Endodermal cell (in vitro differentiated cells): ENCODE measurements at regions not wholly inside any gene's neighbourhood (a gene's known extent, or its start where the extent isn't known, plus 50 kb on each side); places are given as distances from the start of the nearest gene placed in this dataset.

Experiments used
- DNase-seq: peaks from one replicate; pipeline ENCODE4 v3.0.0-alpha.2; 2017
- H3K27ac ChIP-seq: 2 replicates; pipeline ENCODE4 v1.5.1; 2013; ENCODE audit warnings: mild to moderate bottlenecking, low read depth, low read length, moderate library complexity
- H3K27me3 ChIP-seq: 2 replicates; pipeline ENCODE4 v1.6.1; 2013; ENCODE audit warnings: mild to moderate bottlenecking, low read length, moderate library complexity; ENCODE audit not compliant: insufficient read depth, control insufficient read depth, poor library complexity, severe bottlenecking
- H3K36me3 ChIP-seq: 2 replicates; pipeline ENCODE4 v1.7.0; 2013; ENCODE audit warnings: mild to moderate bottlenecking, low read length, moderate library complexity; ENCODE audit not compliant: control insufficient read depth, insufficient read depth
- H3K4me1 ChIP-seq: one replicate; pipeline ENCODE4 v1.7.0; 2013; ENCODE audit warnings: low read length; ENCODE audit not compliant: control insufficient read depth, insufficient read depth
- H3K4me3 ChIP-seq: 2 replicates; pipeline ENCODE4 v1.5.1; 2013; ENCODE audit warnings: mild to moderate bottlenecking, low read length, moderate library complexity
- H3K9ac ChIP-seq: 2 replicates; pipeline ENCODE4 v1.6.1; 2013; ENCODE audit warnings: mild to moderate bottlenecking, low read length, moderate library complexity; ENCODE audit not compliant: poor library complexity, severe bottlenecking; ENCODE audit errors: extremely low read depth
- H3K9me3 ChIP-seq: 2 replicates; pipeline ENCODE4 v1.6.1; 2013; ENCODE audit warnings: mild to moderate bottlenecking, low read length, moderate library complexity; ENCODE audit not compliant: control insufficient read depth
- H3K27ac Mint-ChIP-seq: 2 replicates; pipeline ENCODE4 v1.8.0; 2020; ENCODE audit warnings: mixed read lengths
- H3K27me3 Mint-ChIP-seq: 2 replicates; pipeline ENCODE4 v1.8.0; 2021; ENCODE audit warnings: mild to moderate bottlenecking, mixed read lengths; ENCODE audit not compliant: insufficient read depth
- H3K36me3 Mint-ChIP-seq: 2 replicates; pipeline ENCODE4 v1.8.0; 2020; ENCODE audit warnings: low read depth, mixed read lengths
- H3K4me1 Mint-ChIP-seq: 2 replicates; pipeline ENCODE4 v1.8.0; 2020; ENCODE audit warnings: mixed read lengths
- H3K4me3 Mint-ChIP-seq: 2 replicates; pipeline ENCODE4 v1.8.0; 2020; ENCODE audit warnings: mild to moderate bottlenecking, moderate library complexity, mixed read lengths
- H3K9me3 Mint-ChIP-seq: 2 replicates; pipeline ENCODE4 v1.8.0; 2020; ENCODE audit warnings: mild to moderate bottlenecking, mixed read lengths
- CTCF ChIP-seq: fragments of 200-600 bp; sonication (generic); conservative IDR thresholded peaks from 2 replicates; pipeline ENCODE4 v1.5.0; 2021; ENCODE audit warnings: antibody characterized with exemption, mild to moderate bottlenecking
- WGBS, 2 experiments: methylation state at CpG; one replicate each; pipeline versions ENCODE4 v1.1.5 to v1.1.7; 2013; ENCODE audit warnings: missing lambda C conversion rate in 2 of 2, mixed read lengths in 1 of 2; ENCODE audit not compliant: insufficient coverage in 1 of 2, insufficient read length in 1 of 2; 5-methylcytosine and 5-hydroxymethylcytosine counted together

GRCh38 chrX:6861456-6861855 is 286.1 kb upstream of the STS start:
- WGBS, 2 experiments, result 86 to 95% methylated on average over 3 to 5 of the region's 5 CpGs
- no peaks in the 10 kb centered on the region for H3K4me1 ChIP-seq
- TF ChIP-seq CTCF, result no peak
- H3K4me3 ChIP-seq, result no peak overlapping the region
- no peak overlapping the region for H3K9ac ChIP-seq
- peaks cover 39% of the 10 kb centered on the region for H3K9me3 Mint-ChIP-seq
- no peak overlapping the region for H3K4me3 Mint-ChIP-seq
- no peak overlapping the region for H3K27ac Mint-ChIP-seq
- H3K27ac ChIP-seq, result no peak overlapping the region
- H3K9me3 ChIP-seq, result no peaks in the 10 kb centered on the region
- H3K27me3 Mint-ChIP-seq, result no peaks in the 10 kb centered on the region
- no peaks in the 10 kb centered on the region for H3K36me3 ChIP-seq
- no peak for DNase-seq
- H3K36me3 Mint-ChIP-seq, result peaks cover 24% of the 10 kb centered on the region
- peaks cover 7% of the 10 kb centered on the region for H3K4me1 Mint-ChIP-seq
- no peaks in the 10 kb centered on the region for H3K27me3 ChIP-seq

GRCh38 chrX:6857749-6858148 is 289.8 kb upstream of the STS start:
- WGBS, 2 experiments, result 78% methylated on average over 2 of the region's 2 CpGs; no CpG with 5 or more reads in 1 of the 2 experiments
- H3K27ac ChIP-seq, result no peak overlapping the region
- Mint-ChIP-seq H3K9me3 (peaks cover 42% of the 10 kb centered on the region), H3K4me1 (peaks cover 13% of the 10 kb centered on the region), H3K27me3 (no peaks in the 10 kb centered on the region), H3K36me3 (peaks cover 26% of the 10 kb centered on the region), H3K27ac (no peak overlapping the region), H3K4me3 (no peak overlapping the region)
- H3K4me1 ChIP-seq, result no peaks in the 10 kb centered on the region
- H3K9ac ChIP-seq, result no peak overlapping the region
- no peaks in the 10 kb centered on the region for H3K27me3 ChIP-seq
- no peak overlapping the region for H3K4me3 ChIP-seq
- no peaks in the 10 kb centered on the region for H3K36me3 ChIP-seq
- TF ChIP-seq CTCF, result no peak
- no peak for DNase-seq
- peaks cover 9% of the 10 kb centered on the region for H3K9me3 ChIP-seq

GRCh38 chrX:6856471-6856870 is 291.0 kb upstream of the STS start:
- no peak overlapping the region for H3K27ac Mint-ChIP-seq

More at GRCh38 chrX:6856471-6856870, 291.0 kb upstream of the STS start:
- H3K36me3 ChIP-seq, result no peaks in the 10 kb centered on the region
- Mint-ChIP-seq H3K4me3 (no peak overlapping the region), H3K27me3 (no peaks in the 10 kb centered on the region), H3K36me3 (peaks cover 28% of the 10 kb centered on the region), H3K4me1 (peaks cover 10% of the 10 kb centered on the region), H3K9me3 (peaks cover 50% of the 10 kb centered on the region)
- no peaks in the 10 kb centered on the region for H3K4me1 ChIP-seq
- H3K9ac ChIP-seq, result no peak overlapping the region
- H3K27me3 ChIP-seq, result no peaks in the 10 kb centered on the region
- TF ChIP-seq CTCF, result no peak
- H3K4me3 ChIP-seq, result no peak overlapping the region
- 71% methylated on average over 6 of the region's 6 CpGs; no CpG with 5 or more reads in 1 of the 2 experiments for WGBS, 2 experiments
- no peak overlapping the region for H3K27ac ChIP-seq
- DNase-seq, result no peak
- peaks cover 10% of the 10 kb centered on the region for H3K9me3 ChIP-seq
